NT2/D1 (cell line): ENCODE measurements at regions not wholly inside any gene's neighbourhood (a gene's known extent, or its start where the extent isn't known, plus 50 kb on each side); places are given as distances from the start of the nearest gene placed in this dataset.

Experiments used
- DNase-seq: peaks from one replicate; pipeline ENCODE4 v3.0.0-alpha.2; 2011; ENCODE audit warnings: low read depth, low spot score
- H3K27me3 ChIP-seq: 2 replicates; pipeline ENCODE4 v1.6.0; 2011; ENCODE audit warnings: mild to moderate bottlenecking; ENCODE audit not compliant: insufficient read length, insufficient read depth
- H3K36me3 ChIP-seq: 2 replicates; pipeline ENCODE4 v1.6.1; 2011; ENCODE audit warnings: mild to moderate bottlenecking, low read length, mixed read lengths; ENCODE audit not compliant: insufficient read depth, insufficient read length
- H3K4me1 ChIP-seq: 2 replicates; pipeline ENCODE4 v1.5.1; 2011; ENCODE audit not compliant: insufficient read depth, insufficient read length
- H3K4me3 ChIP-seq: 2 replicates; pipeline ENCODE4 v1.5.1; 2011; ENCODE audit warnings: low read depth; ENCODE audit not compliant: insufficient read length
- H3K9ac ChIP-seq: 2 replicates; pipeline ENCODE4 v1.6.0; 2011; ENCODE audit warnings: low read depth; ENCODE audit not compliant: insufficient read length
- H3K9me3 ChIP-seq: 2 replicates; pipeline ENCODE4 v1.5.1; 2011; ENCODE audit warnings: mild to moderate bottlenecking, low read length; ENCODE audit not compliant: insufficient read depth
- SUZ12 ChIP-seq: IDR thresholded peaks from 2 replicates; pipeline ENCODE4 v1.6.1; 2011; ENCODE audit not compliant: insufficient read length, insufficient read depth; ENCODE audit errors: extremely low read depth
- YY1 ChIP-seq: IDR thresholded peaks from 2 replicates; pipeline ENCODE4 v1.6.1; 2011; ENCODE audit not compliant: insufficient read length, insufficient read depth
- ZNF274 ChIP-seq: IDR thresholded peaks from 2 replicates; pipeline ENCODE4 v1.6.1; 2011; ENCODE audit warnings: mild to moderate bottlenecking, low read depth, low read length

DNA sequence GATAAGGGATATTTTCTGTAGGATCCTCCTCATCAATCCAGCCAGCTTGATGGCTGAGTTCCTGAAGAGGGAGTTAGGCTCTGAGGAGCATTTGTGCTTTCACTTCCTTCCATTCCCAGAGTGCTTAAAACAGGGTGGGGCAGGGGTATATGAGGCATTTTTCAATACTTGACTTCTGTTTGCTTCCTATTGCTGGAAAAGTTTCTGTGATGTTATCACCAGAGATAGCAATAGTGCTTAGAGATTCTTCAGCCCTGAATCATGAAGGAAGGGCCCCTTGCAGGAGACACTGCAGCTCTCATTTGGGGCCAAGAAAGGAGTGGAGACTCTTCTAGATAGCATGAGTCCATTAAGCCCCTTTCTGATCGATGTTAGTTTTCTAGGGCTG lies 166.7 kb upstream of the RPS6KA3 start:
- Histone ChIP-seq H3K27me3 (no peaks in the 10 kb centered on the region), H3K4me3 (no peak overlapping the region), H3K9ac (no peak overlapping the region), H3K36me3 (no peaks in the 10 kb centered on the region), H3K9me3 (no peaks in the 10 kb centered on the region), H3K4me1 (no peaks in the 10 kb centered on the region)
- TF ChIP-seq SUZ12: no peak
- TF ChIP-seq YY1: no peak
- TF ChIP-seq ZNF274: no peak
- DNase-seq: no peak

DNA sequence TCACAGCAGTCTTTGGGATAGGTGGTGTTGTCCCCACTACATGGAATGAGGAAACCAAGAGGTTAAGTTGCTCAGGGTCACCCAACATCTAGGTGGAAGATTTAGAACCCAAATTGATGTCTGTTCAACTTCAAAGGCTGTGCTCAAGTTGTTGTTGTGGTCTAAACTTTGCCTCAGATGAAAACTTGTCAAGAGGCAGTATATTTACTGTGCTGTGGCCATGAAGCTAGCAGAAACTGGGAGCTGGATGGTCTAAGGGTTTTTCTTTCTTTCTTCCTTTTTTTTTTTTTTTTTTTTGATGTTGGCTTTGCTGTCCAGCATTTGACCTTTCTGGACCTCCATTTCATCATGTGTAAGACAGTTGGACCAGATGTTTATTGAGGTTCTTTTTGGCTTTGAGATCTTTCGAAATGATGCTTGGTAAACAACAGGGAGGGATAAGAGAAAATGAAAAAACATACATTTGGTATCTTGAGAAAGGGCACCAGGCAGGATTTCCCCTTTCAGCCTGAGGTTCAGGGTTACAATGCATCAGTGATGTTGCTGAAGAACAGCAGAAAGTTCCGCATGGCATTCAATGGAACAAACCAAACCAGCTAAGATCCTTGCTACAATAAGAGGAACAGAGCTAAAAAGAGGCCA lies 166.2 kb upstream of the RPS6KA3 start:
- Histone ChIP-seq H3K4me1 (no peaks in the 10 kb centered on the region), H3K9ac (no peak overlapping the region), H3K27me3 (no peaks in the 10 kb centered on the region), H3K4me3 (no peak overlapping the region), H3K36me3 (no peaks in the 10 kb centered on the region), H3K9me3 (no peaks in the 10 kb centered on the region)
- no peak for DNase-seq
- TF ChIP-seq YY1: no peak
- no peak for TF ChIP-seq ZNF274
- TF ChIP-seq SUZ12: no peak

GRCh38 chrX:20432048-20432447 lies 165.3 kb upstream of the RPS6KA3 start:
- Histone ChIP-seq H3K4me3 (no peak overlapping the region), H3K9ac (no peak overlapping the region), H3K27me3 (no peaks in the 10 kb centered on the region), H3K36me3 (no peaks in the 10 kb centered on the region), H3K4me1 (no peaks in the 10 kb centered on the region), H3K9me3 (no peaks in the 10 kb centered on the region)
- TF ChIP-seq YY1 (no peak), SUZ12 (no peak), ZNF274 (no peak)
- no peak for DNase-seq

GRCh38 chrX:20431486-20431885 lies 164.8 kb upstream of the RPS6KA3 start:
- Histone ChIP-seq H3K4me3 (no peak overlapping the region), H3K9me3 (no peaks in the 10 kb centered on the region), H3K36me3 (no peaks in the 10 kb centered on the region), H3K9ac (no peak overlapping the region), H3K27me3 (no peaks in the 10 kb centered on the region), H3K4me1 (no peaks in the 10 kb centered on the region)
- TF ChIP-seq SUZ12: no peak
- no peak for TF ChIP-seq YY1
- TF ChIP-seq ZNF274: no peak
- DNase-seq: no peak

GRCh38 chrX:20427173-20427770 lies 160.6 kb upstream of the RPS6KA3 start:
- no peaks in the 10 kb centered on the region for H3K4me1 ChIP-seq
- no peaks in the 10 kb centered on the region for H3K9me3 ChIP-seq
- TF ChIP-seq ZNF274: no peak
- no peak for TF ChIP-seq SUZ12
- TF ChIP-seq YY1: no peak
- no peak for DNase-seq
- no peaks in the 10 kb centered on the region for H3K27me3 ChIP-seq
- H3K36me3 ChIP-seq: no peaks in the 10 kb centered on the region
- H3K4me3 ChIP-seq: no peak overlapping the region
- no peak overlapping the region for H3K9ac ChIP-seq

DNA sequence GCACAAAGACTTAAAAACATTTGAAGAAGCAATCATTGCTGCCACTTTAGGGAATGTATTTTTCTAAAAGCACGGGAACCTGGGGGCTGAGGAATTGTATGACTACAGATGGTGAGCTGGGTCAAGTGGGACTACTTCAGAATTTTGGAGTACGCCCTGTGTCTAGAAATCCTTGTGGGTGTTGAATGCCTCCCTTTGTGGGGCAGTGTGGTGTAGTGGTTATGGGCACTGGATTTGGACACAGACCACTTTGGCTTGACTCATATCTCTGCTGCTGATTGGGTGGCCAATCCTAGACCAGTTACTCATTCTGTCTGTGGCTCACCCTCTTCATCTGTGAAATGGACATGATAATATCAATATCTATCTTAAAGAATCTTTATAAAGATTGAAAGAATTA lies 155.0 kb upstream of the RPS6KA3 start:
- Histone ChIP-seq H3K36me3 (no peaks in the 10 kb centered on the region), H3K4me1 (no peaks in the 10 kb centered on the region), H3K27me3 (peaks cover 3% of the 10 kb centered on the region), H3K4me3 (no peak overlapping the region), H3K9ac (no peak overlapping the region), H3K9me3 (no peaks in the 10 kb centered on the region)
- no peak for DNase-seq
- TF ChIP-seq YY1: no peak
- no peak for TF ChIP-seq ZNF274
- TF ChIP-seq SUZ12: no peak

DNA sequence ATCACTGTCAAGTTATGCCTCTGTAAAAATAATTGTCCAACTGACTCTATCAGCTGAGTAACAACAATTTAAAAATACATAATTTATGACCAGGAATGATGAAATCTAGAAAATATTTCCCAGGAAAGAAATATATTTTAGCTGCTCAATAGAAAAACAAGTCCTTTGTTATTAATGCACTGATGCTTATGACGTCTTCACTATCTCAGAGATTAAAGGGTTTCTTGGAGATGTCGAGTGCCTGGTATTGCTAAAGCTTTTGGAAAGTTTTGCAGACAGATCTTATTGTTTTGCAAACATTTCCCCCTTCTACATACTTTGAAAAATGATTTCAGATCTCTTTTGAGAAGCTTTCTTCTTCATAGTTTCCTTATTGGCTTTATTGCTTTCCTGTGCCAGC lies 154.6 kb upstream of the RPS6KA3 start:
- no peak for DNase-seq
- Histone ChIP-seq H3K27me3 (peaks cover 3% of the 10 kb centered on the region), H3K4me3 (no peak overlapping the region), H3K9me3 (no peaks in the 10 kb centered on the region), H3K4me1 (no peaks in the 10 kb centered on the region), H3K9ac (no peak overlapping the region), H3K36me3 (no peaks in the 10 kb centered on the region)
- no peak for TF ChIP-seq ZNF274
- TF ChIP-seq YY1: no peak
